Heart left ventricle (tissue), 16 donors: ENCODE measurements at regions not wholly inside any gene's neighbourhood (a gene's known extent, or its start where the extent isn't known, plus 50 kb on each side); places are given as distances from the start of the nearest gene placed in this dataset.

Experiments used
- ATAC-seq, 4 donors: fragments of 200-7000 bp; cut with Tn5 transposase; one replicate each; pipeline ENCODE4 v1.9.1; 2020 to 2022; ENCODE audit warnings: moderate library complexity in 4 of 4, mild to moderate bottlenecking in 3 of 4, moderate number of reproducible peaks in 1 of 4
- DNase-seq, 5 donors: peaks; one replicate each; pipeline ENCODE4 v3.0.0-alpha.2; 2020
- H3K27ac ChIP-seq, 12 donors: fragments of 200-600 bp; sonication (generic) in 4 of 12; one replicate each; pipeline versions ENCODE4 v1.5.0 to v1.8.0; 2016 to 2022; ENCODE audit warnings: mild to moderate bottlenecking in 2 of 12
- H3K27me3 ChIP-seq, 9 donors: fragments of 200-600 bp; sonication (generic) in 2 of 9; one replicate each; pipeline versions ENCODE4 v1.5.1 to v1.8.0; 2016 to 2022; ENCODE audit warnings: mild to moderate bottlenecking in 3 of 9
- H3K36me3 ChIP-seq, 9 donors: fragments of 200-600 bp; sonication (generic) in 2 of 9; one replicate each; pipeline versions ENCODE4 v1.5.0 to v1.8.0; 2018 to 2022; ENCODE audit warnings: mild to moderate bottlenecking in 2 of 9
- H3K4me1 ChIP-seq, 12 donors: fragments of 200-600 bp; sonication (generic) in 4 of 12; one replicate each; pipeline versions ENCODE4 v1.5.0 to v1.8.0; 2016 to 2022; ENCODE audit warnings: mild to moderate bottlenecking in 3 of 12
- H3K4me3 ChIP-seq, 12 donors: fragments of 200-600 bp; sonication (generic) in 4 of 12; one replicate each; pipeline versions ENCODE4 v1.5.0 to v1.8.0; 2017 to 2022; ENCODE audit warnings: mild to moderate bottlenecking in 9 of 12, moderate library complexity in 4 of 12
- H3K9me3 ChIP-seq, 12 donors: fragments of 200-600 bp; sonication (generic) in 4 of 12; one replicate each; pipeline versions ENCODE4 v1.5.0 to v1.8.0; 2016 to 2022; ENCODE audit warnings: mild to moderate bottlenecking in 1 of 12
- POLR2A ChIP-seq, 2 donors: fragments of 450-650 bp; IDR thresholded peaks; one replicate each; pipeline ENCODE4 v1.6.1; 2017; ENCODE audit warnings: antibody characterized with exemption in 2 of 2, mild to moderate bottlenecking in 2 of 2, moderate library complexity in 2 of 2
- WGBS, 4 donors: extraction: QIAGEN DNeasy Blood & Tissue Kit in 2 of 4; methylation state at CpG; one replicate each; pipeline versions ENCODE4 v1.1.5 to v1.1.7; 2013 to 2018; 5-methylcytosine and 5-hydroxymethylcytosine counted together
- intact Hi-C, 10 donors: fragments of 100-400 bp; cut with DNase I; formaldehyde crosslinking; loops; one replicate each; pipeline versions ENCODE4 v1.11.1 to v1.14.2; 2022
- TF ChIP-seq, protein P1 (sequence below), 12 donors: fragments of 200-600 bp; sonication (generic) in 4 of 12; IDR thresholded peaks; one replicate each; pipeline versions ENCODE4 v1.5.0 to v1.8.0; 2018 to 2022; ENCODE audit warnings: antibody characterized with exemption in 12 of 12, mild to moderate bottlenecking in 5 of 12
- donor health status: ischemic (EF 13 %, LVEDD 7.1; RV severe dilation, severe dysfunction).
- donor health status: healthy with polysubstance abuse.
- donor health status: DM: no; HTN: yes; CAD: no.
- donor health status: DM: no; HTN: no; CAD: no.
- donor health status: ischemic (EF 25% LVEDD 6.9; RV normal size, moderate dysfunction).
- donor health status: ischemic (EF 25% LVEDD 5.7; RV mildly dilated, moderate dysfunction).
- donor health status: healthy.
- donor health status: DM: yes; HTN: yes; CAD: no.
- donor health status: ischemic (EF 35%, LVEDD 5.7; RV mildly dilated, moderate dysfunction).
- donor health status: nonischemic (EF 11% LVEDD 7.7; RV severe dilation, severe dysfunction).
- donor health status: DM: yes; HTN: yes; CAD: no.
- donor health status: PGD.
- donor health status: ischemic (EF 29% LVEDD 5.4; RV normal size, mild dysfunction).
- donor health status: nonischemic (EF 23%, LVEDD 6.1; RV moderate dilation, normal function).

DNA sequence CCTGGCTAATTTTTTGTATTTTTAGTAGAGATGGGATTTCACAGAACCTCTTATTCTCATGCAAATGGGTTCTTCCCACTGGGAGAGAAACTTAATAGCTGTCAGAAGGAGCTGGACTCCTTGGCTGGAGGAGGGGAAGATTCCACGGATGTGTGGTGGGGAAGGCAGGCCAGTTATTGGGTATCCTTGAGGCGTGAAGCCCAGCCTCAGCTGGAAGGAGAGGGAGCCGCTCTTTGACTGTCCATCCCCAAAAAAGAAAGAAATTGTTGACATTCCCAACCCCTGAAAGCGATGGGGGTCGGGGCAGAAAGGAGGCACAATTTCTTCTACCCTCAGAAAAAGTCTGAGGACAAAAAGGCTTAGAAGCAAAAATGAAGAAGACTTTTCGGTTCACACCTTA, 983.1 kb upstream of the PABPC4L start:
- H3K4me1 ChIP-seq, result no peaks in the 10 kb centered on the region
- no peak overlapping the region for H3K4me3 ChIP-seq
- TF ChIP-seq, protein P1, sequence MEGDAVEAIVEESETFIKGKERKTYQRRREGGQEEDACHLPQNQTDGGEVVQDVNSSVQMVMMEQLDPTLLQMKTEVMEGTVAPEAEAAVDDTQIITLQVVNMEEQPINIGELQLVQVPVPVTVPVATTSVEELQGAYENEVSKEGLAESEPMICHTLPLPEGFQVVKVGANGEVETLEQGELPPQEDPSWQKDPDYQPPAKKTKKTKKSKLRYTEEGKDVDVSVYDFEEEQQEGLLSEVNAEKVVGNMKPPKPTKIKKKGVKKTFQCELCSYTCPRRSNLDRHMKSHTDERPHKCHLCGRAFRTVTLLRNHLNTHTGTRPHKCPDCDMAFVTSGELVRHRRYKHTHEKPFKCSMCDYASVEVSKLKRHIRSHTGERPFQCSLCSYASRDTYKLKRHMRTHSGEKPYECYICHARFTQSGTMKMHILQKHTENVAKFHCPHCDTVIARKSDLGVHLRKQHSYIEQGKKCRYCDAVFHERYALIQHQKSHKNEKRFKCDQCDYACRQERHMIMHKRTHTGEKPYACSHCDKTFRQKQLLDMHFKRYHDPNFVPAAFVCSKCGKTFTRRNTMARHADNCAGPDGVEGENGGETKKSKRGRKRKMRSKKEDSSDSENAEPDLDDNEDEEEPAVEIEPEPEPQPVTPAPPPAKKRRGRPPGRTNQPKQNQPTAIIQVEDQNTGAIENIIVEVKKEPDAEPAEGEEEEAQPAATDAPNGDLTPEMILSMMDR (IDR thresholded peaks at IDR 0.05), result no peak
- TF ChIP-seq POLR2A (IDR thresholded peaks at IDR 0.05), result no peak
- H3K9me3 ChIP-seq, result peaks cover 0 to 5% (median 0%) of the 10 kb centered on the region in 12 donors
- H3K27ac ChIP-seq, result no peak overlapping the region
- DNase-seq (no peak), ATAC-seq (no peak)
- intact Hi-C loops, result no loop called here
- H3K36me3 ChIP-seq, result no peaks in the 10 kb centered on the region
- WGBS, 4 donors, result 67 to 78% (median 74%) methylated on average over 6 of the region's 6 CpGs
- no peaks in the 10 kb centered on the region for H3K27me3 ChIP-seq

DNA sequence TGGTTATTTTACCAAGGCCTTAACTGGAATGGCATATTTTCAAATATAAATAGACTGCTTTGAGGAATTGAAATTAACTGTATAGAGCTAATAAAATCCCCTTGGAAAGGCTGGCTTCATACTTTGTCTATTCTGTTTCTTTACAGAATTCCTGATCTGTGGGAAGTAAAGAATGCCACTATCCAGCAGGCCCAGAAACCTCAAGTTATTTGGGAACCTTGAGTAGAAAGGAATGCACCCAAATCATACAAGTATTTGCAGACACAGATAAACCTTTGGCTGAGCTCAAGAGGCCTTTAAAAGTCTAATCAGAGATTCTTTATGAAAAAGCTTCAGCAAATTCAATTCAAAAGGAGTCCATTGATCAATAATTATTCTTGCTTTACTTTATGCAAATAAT, 975.7 kb upstream of the PABPC4L start:
- intact Hi-C loops, result no loop called here
- Histone ChIP-seq H3K4me3 (no peak overlapping the region), H3K9me3 (no peaks in the 10 kb centered on the region), H3K27ac (no peak overlapping the region), H3K36me3 (no peaks in the 10 kb centered on the region), H3K4me1 (no peaks in the 10 kb centered on the region), H3K27me3 (no peaks in the 10 kb centered on the region)
- TF ChIP-seq POLR2A (IDR thresholded peaks at IDR 0.05), result no peak
- TF ChIP-seq, protein P1 (IDR thresholded peaks at IDR 0.05), result no peak
- DNase-seq (no peak), ATAC-seq (no peak)

DNA sequence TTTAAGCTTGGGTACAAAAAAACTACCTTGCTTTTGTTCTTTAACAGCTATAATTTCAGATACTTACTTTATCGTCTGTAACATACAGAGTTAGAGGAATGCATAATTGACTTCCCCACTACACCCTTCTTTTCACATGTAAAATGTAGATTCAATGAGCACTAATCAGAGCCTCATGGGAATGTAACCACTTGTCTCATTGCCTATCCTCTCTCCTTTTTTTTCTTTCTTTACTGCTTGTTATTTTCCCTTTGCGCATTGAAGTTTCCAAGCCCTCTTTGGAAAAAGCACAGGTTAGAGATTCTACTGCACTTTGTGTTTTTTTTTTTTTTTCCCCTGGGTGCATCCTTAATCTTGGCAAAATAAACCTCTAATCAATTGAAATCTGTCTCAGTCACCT, 965.1 kb upstream of the PABPC4L start:
- DNase-seq (no peak), ATAC-seq (no peak)
- no peaks in the 10 kb centered on the region for H3K9me3 ChIP-seq
- no peak overlapping the region for H3K27ac ChIP-seq
- H3K36me3 ChIP-seq, result no peaks in the 10 kb centered on the region
- TF ChIP-seq POLR2A (IDR thresholded peaks at IDR 0.05), result no peak
- TF ChIP-seq, protein P1 (IDR thresholded peaks at IDR 0.05), result no peak
- H3K27me3 ChIP-seq, result no peaks in the 10 kb centered on the region
- WGBS, 4 donors, result 67 to 93% (median 90%) methylated on average over 2 of the region's 2 CpGs
- intact Hi-C loops, result no loop called here
- H3K4me1 ChIP-seq, result no peaks in the 10 kb centered on the region
- H3K4me3 ChIP-seq, result no peak overlapping the region

DNA sequence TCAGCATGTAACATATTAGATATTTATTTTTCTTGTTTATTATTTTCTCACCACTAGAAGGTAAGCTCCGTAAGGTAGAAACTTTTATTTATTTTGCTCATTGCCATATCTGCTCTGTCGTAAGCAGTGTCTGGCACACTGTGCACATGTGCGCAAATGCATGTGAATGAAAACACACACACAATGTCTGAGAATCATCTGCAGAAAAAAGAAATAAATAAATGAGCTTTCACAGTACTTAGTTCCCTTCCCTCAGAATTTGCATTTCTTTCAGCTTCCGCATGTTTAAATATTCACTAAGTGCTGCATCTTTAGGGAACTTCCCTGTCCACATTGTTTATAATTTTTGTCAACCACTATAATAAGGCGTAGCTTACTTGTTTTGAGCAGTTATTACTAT, 963.0 kb upstream of the PABPC4L start:
- TF ChIP-seq POLR2A (IDR thresholded peaks at IDR 0.05), result no peak

DNA sequence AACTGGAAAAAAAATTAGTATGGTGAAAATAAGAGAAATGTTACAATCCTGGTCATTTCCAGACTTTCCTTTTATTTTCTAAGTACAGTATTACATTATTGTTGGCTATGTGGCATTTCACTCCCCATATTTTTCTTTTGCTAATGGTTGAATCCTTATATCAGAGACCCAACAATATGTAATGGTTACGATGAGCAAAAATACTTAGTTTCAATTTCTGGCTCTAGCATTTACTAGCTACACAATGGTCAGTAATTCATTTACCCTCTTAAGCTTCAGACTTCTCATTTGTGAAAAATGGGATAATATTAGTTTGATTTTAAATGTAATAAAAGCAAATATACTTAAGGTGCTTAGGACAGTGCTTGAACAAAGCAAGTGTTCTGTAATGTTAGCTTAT, 942.9 kb upstream of the PABPC4L start:
- TF ChIP-seq POLR2A (IDR thresholded peaks at IDR 0.05), result no peak
- TF ChIP-seq, protein P1 (IDR thresholded peaks at IDR 0.05), result no peak
- no peak overlapping the region for H3K4me3 ChIP-seq
- DNase-seq, result no peak
- intact Hi-C loops, result no loop called here
- no peaks in the 10 kb centered on the region for H3K27me3 ChIP-seq
- H3K4me1 ChIP-seq, result no peaks in the 10 kb centered on the region
- ATAC-seq, result no peak
- 75 to 83% (median 81%) methylated on average over 1 of the region's 1 CpG for WGBS, 4 donors
- H3K9me3 ChIP-seq, result peaks cover 0 to 4% (median 0%) of the 10 kb centered on the region in 12 donors
- H3K36me3 ChIP-seq, result no peaks in the 10 kb centered on the region
- no peak overlapping the region for H3K27ac ChIP-seq

More for the DNA sequence above, 963.0 kb upstream of the PABPC4L start:
- Histone ChIP-seq H3K36me3 (no peaks in the 10 kb centered on the region), H3K4me3 (no peak overlapping the region), H3K9me3 (no peaks in the 10 kb centered on the region), H3K27ac (no peak overlapping the region), H3K27me3 (no peaks in the 10 kb centered on the region), H3K4me1 (no peaks in the 10 kb centered on the region)
- WGBS, 4 donors, result 92 to 94% (median 93%) methylated on average over 5 of the region's 5 CpGs
- intact Hi-C loops, result no loop called here
- DNase-seq (no peak), ATAC-seq (no peak)
